ENCODE measurements at regions not wholly inside any gene's neighbourhood (a gene's known extent, or its start where the extent isn't known, plus 50 kb on each side); places are given as distances from the start of the nearest gene placed in this dataset.

DNA sequence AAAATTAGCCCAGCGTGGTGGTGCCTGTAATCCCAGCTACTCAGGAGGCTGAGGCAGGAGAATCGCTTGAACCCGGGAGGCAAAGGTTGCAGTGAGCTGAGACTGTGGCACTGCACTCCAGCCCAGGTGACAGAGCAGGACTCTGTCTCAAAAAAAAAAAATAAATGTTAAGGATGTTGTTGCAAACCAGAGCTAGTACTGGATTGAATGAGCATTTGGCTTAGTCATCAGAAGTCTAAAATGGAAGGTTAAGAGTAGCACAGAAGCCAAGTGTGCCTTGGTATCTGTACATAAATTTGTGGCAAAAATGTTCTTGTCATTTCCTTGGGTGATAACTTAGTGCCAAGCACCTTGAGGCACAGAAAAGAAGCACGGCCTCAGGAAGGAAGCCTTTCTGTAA lies 50.6 kb upstream of the MED9 start:
- ATAC-seq (no peak), DNase-seq (ENCODE audit: low read depth, low spot score) (no peak)
- Histone ChIP-seq H3K4me3 (replicated peaks in 1 of 2; ENCODE audit: low read depth in 1 of 2, low read length in 2 of 2) (no peak overlapping the region), H3K36me3 (ENCODE audit: control insufficient read depth in 1 of 2, insufficient read depth in 2 of 2, low read length in 2 of 2) (no peaks in the 10 kb centered on the region), H3K9ac (ENCODE audit: low read length) (no peak overlapping the region), H3K27me3 (ENCODE audit: insufficient read depth, low read length) (no peaks in the 10 kb centered on the region), H3K9me3 (ENCODE audit: control insufficient read depth in 1 of 2, insufficient read depth in 1 of 2, low read depth in 1 of 2, low read length in 2 of 2) (peaks cover 16 to 22% of the 10 kb centered on the region in 2 experiments; a peak in 3 of 4 replicates), H4K20me1 (ENCODE audit: insufficient read depth) (no peaks in the 10 kb centered on the region), H3K4me1 (ENCODE audit: control insufficient read depth in 1 of 2, insufficient read depth in 2 of 2, low read length in 2 of 2) (no peaks in the 10 kb centered on the region), H3K9me2 (ENCODE audit: insufficient read depth) (no peaks in the 10 kb centered on the region), H3K4me2 (ENCODE audit: low read length) (no peak overlapping the region), H2AFZ (ENCODE audit: low read depth, low read length, poor library complexity, severe bottlenecking) (no peak overlapping the region), H3K79me2 (ENCODE audit: insufficient read depth, low read length) (no peaks in the 10 kb centered on the region), H3K27ac (ENCODE audit: low read depth, low read length) (no peak overlapping the region)
- BruUV-seq (replicated peaks): no TSS peak
- RAD21 ChIA-PET (ENCODE audit: low non-redundant PET in 1 of 2, low total read pairs in 2 of 2, uncharacterized antibody in 2 of 2, unreplicated experiment in 2 of 2): no interaction called here
- CTCF ChIA-PET: no interaction called here
- POLR2A ChIA-PET: no interaction called here
- TF ChIP-seq SIN3A (IDR thresholded peaks at IDR 0.05; ENCODE audit: low read depth): no peak
- no peak for TF ChIP-seq ZFX (IDR thresholded peaks at IDR 0.05)
- no peak for TF ChIP-seq EZH2phosphoT487 (IDR thresholded peaks at IDR 0.05; ENCODE audit: borderline replicate concordance)
- TF ChIP-seq SRF (IDR thresholded peaks at IDR 0.05; ENCODE audit: low read depth): no peak
- no peak for TF ChIP-seq SP1 (IDR thresholded peaks at IDR 0.05; ENCODE audit: low read depth)
- no peak for TF ChIP-seq YY1 (IDR thresholded peaks at IDR 0.05; ENCODE audit: extremely low read depth, insufficient replicate concordance, low read depth, low read length)
- TF ChIP-seq POLR2A (IDR thresholded peaks at IDR 0.05; ENCODE audit: borderline replicate concordance, extremely low read depth, insufficient read depth, insufficient read length): no peak
- no peak for TF ChIP-seq FOSL1 (IDR thresholded peaks at IDR 0.05; ENCODE audit: low read depth)
- TF ChIP-seq, protein P1, sequence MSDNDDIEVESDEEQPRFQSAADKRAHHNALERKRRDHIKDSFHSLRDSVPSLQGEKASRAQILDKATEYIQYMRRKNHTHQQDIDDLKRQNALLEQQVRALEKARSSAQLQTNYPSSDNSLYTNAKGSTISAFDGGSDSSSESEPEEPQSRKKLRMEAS (IDR thresholded peaks at IDR 0.05): no peak
- TF ChIP-seq ZNF274 (IDR thresholded peaks at IDR 0.05; ENCODE audit: low read depth, low read length): no peak
- no peak for TF ChIP-seq EZH2 (IDR thresholded peaks at IDR 0.05)
- no peak for TF ChIP-seq CBX3 (IDR thresholded peaks at IDR 0.05; ENCODE audit: low read depth)
- TF ChIP-seq EGR1 (IDR thresholded peaks at IDR 0.05; ENCODE audit: low read depth): no peak
- no peak for TF ChIP-seq POLR2AphosphoS5 (IDR thresholded peaks at IDR 0.05; ENCODE audit: low read depth, low read length)
- no peak for TF ChIP-seq ELF1 (IDR thresholded peaks at IDR 0.05; ENCODE audit: borderline replicate concordance, low read depth)
- TF ChIP-seq, protein P2, sequence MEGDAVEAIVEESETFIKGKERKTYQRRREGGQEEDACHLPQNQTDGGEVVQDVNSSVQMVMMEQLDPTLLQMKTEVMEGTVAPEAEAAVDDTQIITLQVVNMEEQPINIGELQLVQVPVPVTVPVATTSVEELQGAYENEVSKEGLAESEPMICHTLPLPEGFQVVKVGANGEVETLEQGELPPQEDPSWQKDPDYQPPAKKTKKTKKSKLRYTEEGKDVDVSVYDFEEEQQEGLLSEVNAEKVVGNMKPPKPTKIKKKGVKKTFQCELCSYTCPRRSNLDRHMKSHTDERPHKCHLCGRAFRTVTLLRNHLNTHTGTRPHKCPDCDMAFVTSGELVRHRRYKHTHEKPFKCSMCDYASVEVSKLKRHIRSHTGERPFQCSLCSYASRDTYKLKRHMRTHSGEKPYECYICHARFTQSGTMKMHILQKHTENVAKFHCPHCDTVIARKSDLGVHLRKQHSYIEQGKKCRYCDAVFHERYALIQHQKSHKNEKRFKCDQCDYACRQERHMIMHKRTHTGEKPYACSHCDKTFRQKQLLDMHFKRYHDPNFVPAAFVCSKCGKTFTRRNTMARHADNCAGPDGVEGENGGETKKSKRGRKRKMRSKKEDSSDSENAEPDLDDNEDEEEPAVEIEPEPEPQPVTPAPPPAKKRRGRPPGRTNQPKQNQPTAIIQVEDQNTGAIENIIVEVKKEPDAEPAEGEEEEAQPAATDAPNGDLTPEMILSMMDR (IDR thresholded peaks at IDR 0.05 in 2 of 3, conservative IDR thresholded peaks at IDR 0.05 in 1 of 3; ENCODE audit: borderline replicate concordance in 1 of 3, insufficient read depth in 1 of 3, low read depth in 2 of 3, low read length in 2 of 3): no peak
- TF ChIP-seq, protein P3, sequence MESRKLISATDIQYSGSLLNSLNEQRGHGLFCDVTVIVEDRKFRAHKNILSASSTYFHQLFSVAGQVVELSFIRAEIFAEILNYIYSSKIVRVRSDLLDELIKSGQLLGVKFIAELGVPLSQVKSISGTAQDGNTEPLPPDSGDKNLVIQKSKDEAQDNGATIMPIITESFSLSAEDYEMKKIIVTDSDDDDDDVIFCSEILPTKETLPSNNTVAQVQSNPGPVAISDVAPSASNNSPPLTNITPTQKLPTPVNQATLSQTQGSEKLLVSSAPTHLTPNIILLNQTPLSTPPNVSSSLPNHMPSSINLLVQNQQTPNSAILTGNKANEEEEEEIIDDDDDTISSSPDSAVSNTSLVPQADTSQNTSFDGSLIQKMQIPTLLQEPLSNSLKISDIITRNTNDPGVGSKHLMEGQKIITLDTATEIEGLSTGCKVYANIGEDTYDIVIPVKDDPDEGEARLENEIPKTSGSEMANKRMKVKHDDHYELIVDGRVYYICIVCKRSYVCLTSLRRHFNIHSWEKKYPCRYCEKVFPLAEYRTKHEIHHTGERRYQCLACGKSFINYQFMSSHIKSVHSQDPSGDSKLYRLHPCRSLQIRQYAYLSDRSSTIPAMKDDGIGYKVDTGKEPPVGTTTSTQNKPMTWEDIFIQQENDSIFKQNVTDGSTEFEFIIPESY (IDR thresholded peaks at IDR 0.05; ENCODE audit: extremely low read depth, insufficient replicate concordance, low read length): no peak
- TF ChIP-seq RAD21 (IDR thresholded peaks at IDR 0.05; ENCODE audit: low read depth): no peak
- TF ChIP-seq CEBPB (IDR thresholded peaks at IDR 0.05; ENCODE audit: low read depth): no peak
- TF ChIP-seq TCF7L2 (IDR thresholded peaks at IDR 0.05; ENCODE audit: borderline replicate concordance, extremely low read depth, insufficient read depth, insufficient read length): no peak
- intact Hi-C loops (cut with micrococcal nuclease): no loop called here
